Panc1 (cell line): ENCODE measurements at regions not wholly inside any gene's neighbourhood (a gene's known extent, or its start where the extent isn't known, plus 50 kb on each side); places are given as distances from the start of the nearest gene placed in this dataset.

Experiments used
- ATAC-seq: fragments of 200-7000 bp; cut with Tn5 transposase; 2 replicates; pipeline ENCODE4 v1.9.1; 2020; ENCODE audit warnings: mild to moderate bottlenecking, moderate library complexity
- BruUV-seq: library from RNA; stranded (reverse); fragments of 400-500 nt; replicated peaks from 2 replicates; lab custom pipeline; 2021; lab: Mats Ljungman, UMichigan
- CTCF ChIA-PET: fragments of 300-600 bp; sonication (Branson Sonifier 250); formaldehyde crosslinking; loops from one replicate; lab custom pipeline; 2022; ENCODE audit warnings: antibody characterized with exemption; lab: Charles Lee
- POLR2A ChIA-PET: fragments of 300-600 bp; sonication (Branson Sonifier 250); formaldehyde crosslinking; loops from one replicate; lab custom pipeline; 2022; ENCODE audit warnings: antibody characterized with exemption; lab: Charles Lee
- DNase-seq: peaks from one replicate; pipeline ENCODE4 v3.0.0-alpha.2; 2010; ENCODE audit warnings: low read depth, low spot score
- H3K27ac ChIP-seq: 2 replicates; pipeline ENCODE4 v1.5.1; 2011; ENCODE audit warnings: mild to moderate bottlenecking, low read length, inconsistent platforms
- H3K27me3 ChIP-seq: fragments of 200-500 bp; sonication (Bioruptor generic); 2 replicates; pipeline ENCODE4 v1.6.0; 2014; ENCODE audit warnings: low read length, inconsistent platforms; ENCODE audit not compliant: control insufficient read depth, insufficient read depth
- H3K36me3 ChIP-seq: fragments of 200-500 bp; sonication (Bioruptor generic); 2 replicates; pipeline ENCODE4 v1.5.1; 2014; ENCODE audit warnings: inconsistent platforms, mild to moderate bottlenecking, low read length, moderate library complexity; ENCODE audit not compliant: control insufficient read depth, insufficient read depth
- H3K4me1 ChIP-seq: 2 replicates; pipeline ENCODE4 v1.5.1; 2011; ENCODE audit warnings: inconsistent platforms, mild to moderate bottlenecking, low read length, moderate library complexity; ENCODE audit not compliant: control insufficient read depth, insufficient read depth
- H3K4me3 ChIP-seq, 2 experiments: 2 replicates each; pipeline ENCODE4 v1.5.1; 2011 to 2012; ENCODE audit warnings: low read depth in 2 of 2, low read length in 2 of 2, mild to moderate bottlenecking in 2 of 2, inconsistent platforms in 1 of 2, moderate library complexity in 1 of 2
- H3K9me3 ChIP-seq: fragments of 200-500 bp; sonication (Bioruptor generic); 2 replicates; pipeline ENCODE4 v1.5.1; 2014; ENCODE audit warnings: low read depth, mild to moderate bottlenecking, inconsistent platforms, low read length, moderate library complexity; ENCODE audit not compliant: control insufficient read depth, insufficient read depth
- CTCF ChIP-seq: fragments of 450-650 bp; IDR thresholded peaks from 2 replicates; pipeline ENCODE4 v1.5.1; 2017; ENCODE audit warnings: mild to moderate bottlenecking
- POLR2AphosphoS5 ChIP-seq: IDR thresholded peaks from 2 replicates; pipeline ENCODE4 v1.6.1; 2012; ENCODE audit warnings: mild to moderate bottlenecking, low read depth, low read length, moderate library complexity
- SIN3A ChIP-seq: IDR thresholded peaks from 2 replicates; pipeline ENCODE4 v1.6.1; 2012; ENCODE audit warnings: low read depth, mild to moderate bottlenecking, low read length, moderate library complexity, borderline replicate concordance; ENCODE audit not compliant: insufficient read depth
- TCF7L2 ChIP-seq: IDR thresholded peaks from 2 replicates; pipeline ENCODE4 v1.6.1; 2011; ENCODE audit warnings: mild to moderate bottlenecking, low read depth, low read length, inconsistent platforms
- in situ Hi-C: cut with HindIII; loops from 2 replicates; pipeline ENCODE4 v1.10.0; 2016; ENCODE audit warnings: low sequenced_read_pairs, low pct_unique_long_range_greater_than_20kb
- intact Hi-C: fragments of 100-400 bp; cut with micrococcal nuclease; formaldehyde crosslinking; loops from one replicate; pipeline ENCODE4 v1.10.0; 2022; ENCODE audit not compliant: unreplicated experiment
- TF ChIP-seq, protein P1 (sequence below), 2 experiments: IDR thresholded peaks; 2 replicates each; pipeline ENCODE4 v1.6.1; 2011 to 2012; ENCODE audit warnings: low read depth in 2 of 2, control low read depth in 1 of 2, low read length in 1 of 2, mild to moderate bottlenecking in 1 of 2, moderate library complexity in 1 of 2; ENCODE audit not compliant: insufficient read depth in 1 of 2

- no peaks in the 10 kb centered on the region; the same call in 1 of the 2 replicates for H3K27me3 ChIP-seq
- ChIA-PET CTCF (no interaction called here), POLR2A (no interaction called here)
- H3K27ac ChIP-seq: no peak overlapping the region
- no peaks in the 10 kb centered on the region for H3K9me3 ChIP-seq
- no peak for ATAC-seq
- TF ChIP-seq, protein P1, sequence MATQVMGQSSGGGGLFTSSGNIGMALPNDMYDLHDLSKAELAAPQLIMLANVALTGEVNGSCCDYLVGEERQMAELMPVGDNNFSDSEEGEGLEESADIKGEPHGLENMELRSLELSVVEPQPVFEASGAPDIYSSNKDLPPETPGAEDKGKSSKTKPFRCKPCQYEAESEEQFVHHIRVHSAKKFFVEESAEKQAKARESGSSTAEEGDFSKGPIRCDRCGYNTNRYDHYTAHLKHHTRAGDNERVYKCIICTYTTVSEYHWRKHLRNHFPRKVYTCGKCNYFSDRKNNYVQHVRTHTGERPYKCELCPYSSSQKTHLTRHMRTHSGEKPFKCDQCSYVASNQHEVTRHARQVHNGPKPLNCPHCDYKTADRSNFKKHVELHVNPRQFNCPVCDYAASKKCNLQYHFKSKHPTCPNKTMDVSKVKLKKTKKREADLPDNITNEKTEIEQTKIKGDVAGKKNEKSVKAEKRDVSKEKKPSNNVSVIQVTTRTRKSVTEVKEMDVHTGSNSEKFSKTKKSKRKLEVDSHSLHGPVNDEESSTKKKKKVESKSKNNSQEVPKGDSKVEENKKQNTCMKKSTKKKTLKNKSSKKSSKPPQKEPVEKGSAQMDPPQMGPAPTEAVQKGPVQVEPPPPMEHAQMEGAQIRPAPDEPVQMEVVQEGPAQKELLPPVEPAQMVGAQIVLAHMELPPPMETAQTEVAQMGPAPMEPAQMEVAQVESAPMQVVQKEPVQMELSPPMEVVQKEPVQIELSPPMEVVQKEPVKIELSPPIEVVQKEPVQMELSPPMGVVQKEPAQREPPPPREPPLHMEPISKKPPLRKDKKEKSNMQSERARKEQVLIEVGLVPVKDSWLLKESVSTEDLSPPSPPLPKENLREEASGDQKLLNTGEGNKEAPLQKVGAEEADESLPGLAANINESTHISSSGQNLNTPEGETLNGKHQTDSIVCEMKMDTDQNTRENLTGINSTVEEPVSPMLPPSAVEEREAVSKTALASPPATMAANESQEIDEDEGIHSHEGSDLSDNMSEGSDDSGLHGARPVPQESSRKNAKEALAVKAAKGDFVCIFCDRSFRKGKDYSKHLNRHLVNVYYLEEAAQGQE (IDR thresholded peaks at IDR 0.05; ENCODE audit: insufficient read depth in 1 of 2, low read depth in 2 of 2, low read length in 1 of 2): no peak
- no peak for TF ChIP-seq TCF7L2
- TF ChIP-seq POLR2AphosphoS5: no peak
- no peak for TF ChIP-seq SIN3A
- TF ChIP-seq CTCF: no peak
- intact Hi-C loops (no loop called here), in situ Hi-C loops (no loop called here)
- no peak for DNase-seq
- H3K4me1 ChIP-seq: no peaks in the 10 kb centered on the region
- H3K36me3 ChIP-seq: no peaks in the 10 kb centered on the region
- no peak overlapping the region for H3K4me3 ChIP-seq
- BruUV-seq: no TSS peak
Observed at GRCh38 chr1:181208083-181208482, 119.6 kb downstream of the IER5 start.

DNA sequence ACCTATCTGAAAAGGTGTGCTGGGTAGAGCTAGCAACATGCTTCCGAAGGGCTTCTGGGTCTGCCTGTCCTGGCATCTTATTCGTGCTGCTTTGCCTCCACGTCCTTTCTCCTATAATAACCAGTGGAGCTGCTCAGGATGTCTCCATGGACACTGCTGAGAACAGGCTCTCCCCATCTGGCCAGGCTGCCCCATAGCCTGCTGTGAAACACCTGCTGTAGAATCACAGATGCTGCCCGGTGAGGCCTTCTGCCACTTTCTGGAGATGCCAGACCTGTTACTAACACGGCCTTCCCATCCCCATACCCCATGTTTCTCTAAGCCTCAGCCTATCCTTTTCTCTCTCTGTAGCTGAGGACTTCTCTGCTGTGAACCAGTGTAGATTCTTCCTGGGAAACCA is 120.5 kb downstream of the IER5 start:
- POLR2A ChIA-PET: no interaction called here
- intact Hi-C loops: no loop called here
- Histone ChIP-seq H3K4me1 (no peaks in the 10 kb centered on the region), H3K9me3 (no peaks in the 10 kb centered on the region), H3K27me3 (no peaks in the 10 kb centered on the region; the same call in 1 of the 2 replicates), H3K27ac (no peak overlapping the region), H3K36me3 (no peaks in the 10 kb centered on the region), H3K4me3 (no peak overlapping the region)
- in situ Hi-C loops: no loop called here
- CTCF ChIA-PET: interaction anchor here (0.6 kb wide), 1 partner anchor 43 kb away, joined by 3 read pairs; no protein-coding TSS in a partner anchor
- TF ChIP-seq TCF7L2 (no peak), POLR2AphosphoS5 (no peak), SIN3A (no peak), CTCF (no peak)
- TF ChIP-seq, protein P1 (IDR thresholded peaks at IDR 0.05; ENCODE audit: insufficient read depth in 1 of 2, low read depth in 2 of 2, low read length in 1 of 2): no peak
- DNase-seq (no peak), ATAC-seq (no peak)
- BruUV-seq: no TSS peak
